SK-N-DZ (cell line): ENCODE measurements at regions not wholly inside any gene's neighbourhood (a gene's known extent, or its start where the extent isn't known, plus 50 kb on each side); places are given as distances from the start of the nearest gene placed in this dataset.
"Not testable (repeated sequence)": the region's sequence is repeated elsewhere in the genome, so short reads cannot be mapped to it uniquely, and the experiment has no call there.

ENCODE experiments used
- DNase-seq: peaks from one replicate; pipeline ENCODE4 v3.0.0-alpha.2; 2015; ENCODE audit warnings: low spot score

GRCh38 chr4:64969081-64969480 lies 559.8 kb upstream of the TECRL start:
- no peak for DNase-seq

DNA sequence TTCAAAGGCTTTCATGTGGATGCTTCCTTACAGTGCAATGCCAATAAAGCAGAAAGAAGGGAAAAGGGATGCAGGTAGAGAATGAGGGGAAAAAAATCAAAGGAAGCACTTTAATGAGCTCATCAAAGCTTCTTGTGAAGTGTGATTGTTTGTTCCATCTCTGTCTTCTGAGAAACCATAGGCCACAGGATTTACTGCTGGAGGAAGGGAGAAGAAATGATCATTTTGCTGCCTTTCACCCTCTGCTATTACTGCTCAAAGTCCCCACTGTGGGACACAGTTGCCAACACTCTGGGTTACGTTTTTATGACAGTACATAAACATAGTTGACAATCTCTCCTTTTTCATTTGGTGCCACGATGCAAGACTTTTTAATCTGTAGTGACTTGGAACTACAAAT lies 558.0 kb upstream of the TECRL start:
- DNase-seq: no peak

DNA sequence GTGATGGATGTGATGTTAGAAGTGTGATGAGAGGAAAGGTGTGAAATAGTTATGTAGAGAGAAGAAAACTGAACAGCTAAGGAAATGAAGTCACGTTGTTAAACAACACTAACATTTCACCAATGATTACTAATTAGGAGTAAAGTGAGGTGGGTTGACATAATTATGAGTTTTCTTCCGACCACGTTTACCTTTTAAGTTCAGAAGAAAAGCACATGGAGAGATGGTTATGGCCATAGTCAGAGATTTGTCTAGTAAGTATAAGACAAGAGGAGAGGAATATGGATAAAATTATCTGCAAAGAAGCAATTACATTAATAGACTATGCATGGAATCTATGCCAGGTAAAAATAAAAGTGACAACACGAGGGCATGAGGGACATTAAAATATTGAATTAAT lies 551.3 kb upstream of the TECRL start:
- no peak for DNase-seq

DNA sequence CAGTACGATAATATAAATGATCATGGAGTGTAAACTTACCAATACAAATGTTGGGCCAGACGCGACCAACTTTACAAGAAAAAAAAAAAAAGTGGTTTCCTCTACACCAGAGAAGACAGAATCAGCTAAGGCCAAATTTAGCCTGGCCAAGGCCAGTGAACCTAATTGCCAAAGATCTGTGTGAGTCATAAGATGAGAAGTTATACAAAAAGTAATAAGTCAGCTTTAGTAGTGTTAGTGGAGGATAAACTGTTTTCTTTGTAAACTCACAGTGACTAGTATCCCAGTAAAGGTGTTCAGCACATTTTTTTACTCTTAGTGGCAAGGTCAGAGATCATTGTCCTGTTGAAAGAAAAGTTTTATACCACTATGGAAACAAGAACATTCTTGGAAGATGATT lies 531.4 kb upstream of the TECRL start:
- DNase-seq: no peak

DNA sequence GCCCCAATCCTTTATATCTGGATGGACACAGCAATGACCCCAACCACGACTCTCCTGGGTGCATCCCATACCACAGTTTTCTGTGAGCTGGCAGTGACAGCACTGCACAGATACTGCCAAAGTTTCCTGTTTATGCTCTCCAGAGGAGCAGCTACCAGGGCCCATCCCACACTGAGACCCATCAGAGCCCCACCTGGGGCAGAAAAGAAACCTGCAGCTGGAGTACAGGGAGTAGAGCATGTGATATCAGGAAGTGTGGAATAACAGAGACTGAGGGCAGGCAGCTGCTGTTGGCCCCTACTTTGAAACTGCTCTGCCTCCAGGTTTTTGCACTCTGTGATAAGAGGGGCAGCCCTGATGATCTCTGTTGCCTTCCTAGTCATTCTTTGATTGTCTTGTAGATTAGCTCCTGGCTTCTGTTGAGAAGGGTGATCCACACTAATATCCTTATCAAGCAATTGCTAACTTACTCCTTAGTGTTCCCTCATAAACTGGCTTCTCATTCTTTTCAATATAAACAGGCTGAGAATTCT lies 526.3 kb upstream of the TECRL start:
- DNase-seq: no peak

DNA sequence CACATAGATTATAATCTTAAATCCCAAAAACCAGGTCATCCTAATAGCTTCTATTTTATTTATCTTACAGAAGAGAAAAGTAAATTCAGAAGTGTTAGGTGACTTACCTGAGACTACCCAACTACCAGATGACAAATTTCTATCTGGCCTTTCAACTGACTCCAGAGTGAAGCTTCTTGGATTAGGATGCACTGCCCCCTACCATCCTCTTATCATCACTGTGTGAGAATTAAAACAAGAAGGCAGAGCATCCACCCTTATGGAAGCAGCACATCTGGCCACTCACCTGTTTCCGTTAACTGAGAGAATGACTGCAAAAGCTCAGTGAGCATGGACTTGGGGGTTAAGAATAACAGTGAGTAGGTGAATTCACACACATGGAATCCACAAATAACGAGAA lies 502.6 kb upstream of the TECRL start:
- peak; percentile 4 for DNase-seq

DNA sequence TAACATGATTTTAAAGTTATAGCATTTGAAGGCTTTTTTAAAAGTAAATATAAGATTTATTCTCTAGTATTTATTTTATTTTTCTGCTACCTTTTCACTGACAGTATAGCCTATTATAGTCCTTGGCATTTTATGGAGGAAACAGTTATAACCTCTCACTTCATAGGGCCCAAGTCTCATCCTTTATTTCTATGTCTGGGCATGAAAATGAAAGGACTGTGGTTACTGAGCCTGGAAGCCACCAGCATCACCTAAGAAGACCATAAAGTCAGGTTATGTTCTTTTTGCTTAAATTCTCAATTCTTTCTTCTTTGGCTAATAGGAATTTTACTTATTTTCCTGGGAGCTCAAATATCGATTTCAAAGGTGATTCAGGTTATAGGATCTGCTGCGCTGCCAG lies 494.7 kb upstream of the TECRL start:
- no peak for DNase-seq

- no peak for DNase-seq
Measured at GRCh38 chr4:64899563-64899962, 490.3 kb upstream of the TECRL start.

DNA sequence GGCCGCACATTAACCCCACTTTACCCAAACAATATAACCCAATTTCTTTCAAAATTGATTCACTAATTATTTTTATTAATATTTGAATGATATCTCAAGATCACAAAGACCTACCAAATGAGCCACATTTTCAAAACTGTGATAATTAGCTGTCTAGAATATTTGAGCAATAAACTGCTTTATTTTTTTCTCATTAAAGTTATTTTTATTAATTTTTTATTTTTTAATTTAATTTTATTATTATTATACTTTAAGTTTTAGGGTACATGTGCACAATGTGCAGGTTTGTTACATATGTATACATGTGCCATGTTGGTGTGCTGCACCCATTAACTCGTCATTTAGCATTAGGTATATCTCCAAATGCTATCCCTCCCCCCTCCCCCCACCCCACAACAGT lies 489.8 kb upstream of the TECRL start:
- DNase-seq: not testable (repeated sequence)

GRCh38 chr4:64897683-64898082 lies 488.4 kb upstream of the TECRL start:
- no peak for DNase-seq

DNA sequence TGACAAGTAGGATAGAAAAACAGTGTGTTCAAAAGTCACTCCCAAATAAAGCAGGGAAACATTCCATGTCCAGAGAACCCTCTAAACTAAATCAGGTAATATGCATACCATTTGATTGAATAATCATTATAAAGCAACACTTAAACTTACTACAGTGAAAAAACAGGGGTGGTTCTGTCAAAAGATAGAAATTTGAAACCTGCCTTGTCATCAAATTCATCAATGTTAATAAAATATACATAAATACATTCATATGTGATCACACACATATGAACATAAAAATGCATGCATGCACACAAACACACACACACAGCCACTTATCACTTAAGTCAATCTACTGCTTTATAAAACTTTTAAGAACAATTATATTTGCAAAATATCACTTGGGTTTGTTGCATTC lies 485.8 kb upstream of the TECRL start:
- DNase-seq: no peak

- no peak for DNase-seq
Measured at GRCh38 chr4:64893205-64893604, 484.0 kb upstream of the TECRL start.

- DNase-seq: no peak
Measured at GRCh38 chr4:64889906-64890610, 480.8 kb upstream of the TECRL start.

- DNase-seq: peak; percentile 26
Measured at GRCh38 chr4:64883087-64883807, 474.0 kb upstream of the TECRL start.

- DNase-seq: peak; percentile 82
Measured at GRCh38 chr4:64882311-64883086, 473.2 kb upstream of the TECRL start.

DNA sequence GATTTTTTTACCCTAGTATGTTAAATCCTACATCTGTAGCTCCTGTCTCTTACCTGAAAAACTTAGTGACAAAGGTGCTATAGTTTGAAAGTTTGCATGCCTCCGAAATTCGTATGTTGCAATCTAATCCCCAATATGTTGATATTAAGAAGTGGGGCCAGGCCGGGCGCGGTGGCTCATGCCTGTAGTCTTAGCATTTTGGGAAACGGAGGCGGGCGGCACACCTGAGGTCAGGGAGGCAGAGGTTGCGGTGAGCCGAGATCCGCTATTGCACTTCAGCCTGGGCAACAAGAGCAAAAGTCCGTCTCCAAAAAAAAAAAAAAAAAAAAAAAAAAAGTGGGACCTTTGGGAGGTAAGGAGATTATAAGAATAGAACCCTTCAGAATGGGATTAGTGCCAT lies 471.3 kb upstream of the TECRL start:
- DNase-seq: no peak

DNA sequence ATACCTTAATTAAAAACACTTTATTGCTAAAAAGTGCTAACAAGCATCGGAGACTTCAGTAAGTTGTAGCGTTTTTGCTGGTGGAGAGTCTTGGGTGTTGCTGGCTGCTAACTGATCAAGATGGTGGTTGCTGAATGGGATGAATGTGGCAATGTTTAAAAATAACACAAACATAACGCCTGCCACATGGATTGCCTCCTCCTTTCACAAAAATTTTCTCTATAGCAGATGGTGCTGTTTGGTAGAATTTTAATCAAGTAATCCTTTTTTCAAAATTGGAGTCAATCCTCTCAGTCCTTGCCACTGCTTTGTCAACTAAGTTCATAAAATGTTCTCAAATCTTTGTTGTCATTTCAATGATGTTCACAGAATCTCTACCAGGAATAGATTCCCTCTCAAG lies 466.8 kb upstream of the TECRL start:
- DNase-seq: no peak

DNA sequence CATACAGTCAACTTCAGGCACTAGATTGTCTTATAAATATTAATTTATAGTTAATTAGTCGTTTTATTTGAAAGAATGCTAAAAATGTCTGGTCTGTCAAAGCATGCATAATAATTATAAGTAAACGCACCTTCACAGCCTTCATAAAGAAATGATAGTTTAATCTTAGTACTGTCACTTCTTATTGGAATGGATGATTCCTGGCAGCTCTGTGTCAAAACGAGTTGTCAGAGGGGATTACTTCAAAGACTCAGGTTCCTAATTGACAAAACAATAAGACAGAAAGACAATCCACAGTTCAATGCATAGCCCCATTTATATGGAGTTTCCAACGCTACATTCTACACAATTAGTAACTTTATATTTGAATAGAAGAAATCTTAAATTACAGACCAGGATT lies 461.3 kb upstream of the TECRL start:
- DNase-seq: no peak

DNA sequence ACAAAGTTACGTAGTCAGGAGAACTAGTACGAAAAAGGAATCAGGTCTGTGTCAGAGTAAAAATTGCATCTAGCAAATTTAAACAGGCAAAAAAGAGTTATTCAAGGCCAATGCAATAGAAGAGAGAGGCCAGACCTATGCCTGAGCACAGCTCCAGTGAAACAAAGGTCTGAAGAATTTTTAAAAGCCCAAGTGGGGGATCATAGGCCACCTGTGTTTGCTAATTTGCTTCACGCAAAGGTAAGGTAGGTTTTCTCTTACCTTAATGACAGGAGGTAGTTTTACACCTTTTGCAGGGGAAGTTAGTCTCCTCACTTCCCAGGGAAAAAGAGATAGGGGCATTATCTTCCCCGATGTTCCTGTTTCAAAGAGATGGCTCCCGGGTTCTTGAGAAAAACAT lies 448.6 kb upstream of the TECRL start:
- DNase-seq: no peak

DNA sequence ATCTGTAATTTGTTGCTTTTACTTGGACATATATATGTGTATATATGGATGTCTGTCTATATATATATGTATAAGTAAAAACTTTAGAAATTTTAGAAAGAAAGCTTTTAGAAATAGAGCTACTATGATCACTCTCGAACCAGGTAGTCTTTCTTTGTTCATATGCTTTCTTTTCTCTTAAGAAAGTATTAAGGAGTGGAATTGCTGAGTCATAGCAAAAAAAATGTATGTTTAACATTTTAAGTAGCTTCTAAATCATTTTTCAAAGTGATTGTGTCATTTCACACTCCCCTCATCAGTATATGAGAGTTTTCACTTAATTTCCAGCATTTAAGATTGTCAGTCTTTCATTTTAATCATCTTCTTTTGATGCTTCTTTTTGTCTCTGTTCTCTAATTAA lies 447.9 kb upstream of the TECRL start:
- DNase-seq: no peak

DNA sequence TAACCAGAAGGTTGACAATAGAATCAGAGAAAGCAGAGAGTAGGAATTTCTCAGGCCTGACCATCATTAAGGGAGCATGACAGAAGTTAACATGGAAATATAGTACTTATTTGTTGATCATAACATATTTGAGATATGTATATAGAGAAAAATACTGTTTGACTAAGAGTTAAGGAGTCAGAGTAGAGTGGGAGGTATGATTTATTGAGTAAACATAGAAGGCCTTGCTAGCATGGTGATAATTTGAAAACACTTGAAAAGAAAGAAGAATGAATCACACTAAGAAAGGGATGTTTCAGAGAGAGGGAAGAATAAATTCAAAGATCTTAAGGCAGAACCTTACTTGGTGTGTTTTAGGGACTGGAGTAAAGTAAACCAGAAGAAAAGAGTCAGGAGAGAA lies 437.2 kb upstream of the TECRL start:
- no peak for DNase-seq

GRCh38 chr4:64829749-64830148 lies 420.5 kb upstream of the TECRL start:
- no peak for DNase-seq
